Neural cell (in vitro differentiated cells): ENCODE measurements at regions not wholly inside any gene's neighbourhood (a gene's known extent, or its start where the extent isn't known, plus 50 kb on each side); places are given as distances from the start of the nearest gene placed in this dataset.

Experiments used
- H2AFZ ChIP-seq: fragments of 200-600, 300-800 bp; sonication (generic), shearing (Covaris generic); 2 replicates; pipeline ENCODE4 v1.6.0; 2014; ENCODE audit warnings: low read depth, mild to moderate bottlenecking, antibody characterized with exemption, low read length, moderate library complexity
- H3F3A ChIP-seq: fragments of 200-600 bp; shearing (Covaris generic); 2 replicates; pipeline ENCODE4 v1.6.1; 2016; ENCODE audit warnings: mild to moderate bottlenecking, moderate library complexity, mixed read lengths, antibody characterized with exemption, low read length; ENCODE audit not compliant: insufficient read depth, poor library complexity, severe bottlenecking
- H3K27ac ChIP-seq: fragments of 200-600, 300-800 bp; sonication (generic), shearing (Covaris generic); 2 replicates; pipeline ENCODE4 v1.5.1; 2014; ENCODE audit warnings: mild to moderate bottlenecking, low read length, moderate library complexity
- H3K27me3 ChIP-seq: fragments of 300-800, 200-600 bp; sonication (generic), shearing (Covaris generic); 2 replicates; pipeline ENCODE4 v1.6.0; 2014; ENCODE audit warnings: mild to moderate bottlenecking, low read depth, low read length, moderate library complexity; ENCODE audit not compliant: insufficient read depth
- H3K36me3 ChIP-seq: fragments of 300-800, 200-600 bp; sonication (generic), shearing (Covaris generic); 2 replicates; pipeline ENCODE4 v1.5.1; 2014; ENCODE audit warnings: mild to moderate bottlenecking, antibody characterized with exemption, low read length, moderate library complexity; ENCODE audit not compliant: insufficient read depth
- H3K4me2 ChIP-seq: fragments of 300-800, 200-600 bp; sonication (generic), shearing (Covaris generic); 2 replicates; pipeline ENCODE4 v1.6.0; 2014; ENCODE audit warnings: mild to moderate bottlenecking, low read length
- H3K4me3 ChIP-seq: fragments of 300-800, 200-600 bp; sonication (generic), shearing (Covaris generic); 2 replicates; pipeline ENCODE4 v1.5.1; 2014; ENCODE audit warnings: mild to moderate bottlenecking, low read length, moderate library complexity
- H3K79me2 ChIP-seq: fragments of 200-600 bp; shearing (Covaris generic); replicated peaks from 2 replicates; pipeline ENCODE4 v1.6.0; 2014; ENCODE audit warnings: mild to moderate bottlenecking, low read length, moderate library complexity; ENCODE audit not compliant: insufficient read depth
- H3K9ac ChIP-seq: fragments of 300-800, 200-600 bp; sonication (generic), shearing (Covaris generic); 2 replicates; pipeline ENCODE4 v1.6.1; 2016; ENCODE audit warnings: mild to moderate bottlenecking, low read length, mixed read lengths
- H3K9me2 ChIP-seq: fragments of 200-600 bp; shearing (Covaris generic); 2 replicates; pipeline ENCODE4 v1.6.1; 2016; ENCODE audit warnings: mild to moderate bottlenecking, low read length, mixed read lengths; ENCODE audit not compliant: insufficient read depth
- H3K9me3 ChIP-seq: fragments of 200-600, 300-800 bp; sonication (generic), shearing (Covaris generic); 2 replicates; pipeline ENCODE4 v1.6.1; 2016; ENCODE audit warnings: mild to moderate bottlenecking, mixed run types, low read length, moderate library complexity, mixed read lengths
- H4K20me1 ChIP-seq: fragments of 200-600 bp; shearing (Covaris generic); 2 replicates; pipeline ENCODE4 v1.6.1; 2016; ENCODE audit warnings: mild to moderate bottlenecking, mixed run types; ENCODE audit not compliant: insufficient read depth
- EP300 ChIP-seq: fragments of 450-650 bp; conservative IDR thresholded peaks from 2 replicates; pipeline ENCODE4 v1.6.1; 2014; ENCODE audit warnings: antibody characterized with exemption, mild to moderate bottlenecking, moderate library complexity; ENCODE audit not compliant: poor library complexity, severe bottlenecking
- EZH2 ChIP-seq: fragments of 200-600, 300-800 bp; shearing (Covaris generic), sonication (generic); IDR thresholded peaks from 2 replicates; pipeline ENCODE4 v1.6.1; 2014; ENCODE audit warnings: antibody characterized with exemption, low read length, borderline replicate concordance, mild to moderate bottlenecking; ENCODE audit not compliant: insufficient read depth, poor library complexity, severe bottlenecking
- MXI1 ChIP-seq: fragments of 450-650 bp; conservative IDR thresholded peaks from 2 replicates; pipeline ENCODE4 v1.6.1; 2014; ENCODE audit warnings: antibody characterized with exemption, mild to moderate bottlenecking; ENCODE audit not compliant: poor library complexity, severe bottlenecking
- POLR2AphosphoS5 ChIP-seq: IDR thresholded peaks from 2 replicates; pipeline ENCODE4 v1.6.1; 2012
- RAD21 ChIP-seq: fragments of 450-650 bp; conservative IDR thresholded peaks from 2 replicates; pipeline ENCODE4 v1.6.1; 2014; ENCODE audit warnings: antibody characterized with exemption, mild to moderate bottlenecking, moderate library complexity
- SMC3 ChIP-seq: fragments of 450-650 bp; conservative IDR thresholded peaks from 2 replicates; pipeline ENCODE4 v1.6.1; 2014; ENCODE audit warnings: antibody characterized with exemption, mild to moderate bottlenecking, moderate library complexity; ENCODE audit not compliant: poor library complexity
- TAF1 ChIP-seq: IDR thresholded peaks from 2 replicates; pipeline ENCODE4 v1.6.1; 2012; ENCODE audit warnings: low read depth
- TF ChIP-seq, protein P1 (sequence below): fragments of 450-650 bp; IDR thresholded peaks from 2 replicates; pipeline ENCODE4 v1.5.1; 2014; ENCODE audit warnings: antibody characterized with exemption, mild to moderate bottlenecking, moderate library complexity; ENCODE audit not compliant: poor library complexity, severe bottlenecking
- TF ChIP-seq, protein P2 (sequence below): IDR thresholded peaks from 2 replicates; pipeline ENCODE4 v1.6.1; 2012; ENCODE audit warnings: borderline replicate concordance

DNA sequence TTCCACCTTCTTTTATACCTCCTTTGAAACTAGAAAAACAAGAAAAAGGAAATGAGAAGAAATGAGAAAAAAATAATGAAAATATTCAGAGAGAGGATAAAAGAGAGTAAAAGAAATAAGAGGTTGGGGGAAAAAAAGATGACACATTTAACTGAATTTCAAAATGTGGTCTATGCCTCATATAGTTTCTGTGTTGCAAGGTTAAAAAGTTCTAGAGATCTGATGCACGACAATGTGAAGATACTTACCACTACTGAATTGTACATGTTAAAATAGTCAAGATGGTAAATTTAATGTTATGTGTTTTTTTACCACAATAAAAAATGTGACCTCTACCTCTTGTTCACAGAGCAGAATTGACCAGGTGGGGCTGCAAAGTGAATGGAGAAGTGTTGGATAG, 314.8 kb upstream of the OR4E1 start (continued):
- TF ChIP-seq RAD21: no peak
- TF ChIP-seq TAF1: no peak
- no peak for TF ChIP-seq SMC3

- Histone ChIP-seq H3K79me2 (no peaks in the 10 kb centered on the region), H3K27ac (no peak overlapping the region), H3K27me3 (no peaks in the 10 kb centered on the region), H3K9ac (no peak overlapping the region), H3K9me2 (no peaks in the 10 kb centered on the region), H3K9me3 (no peaks in the 10 kb centered on the region), H3K4me3 (no peak overlapping the region), H3K36me3 (no peaks in the 10 kb centered on the region), H4K20me1 (no peaks in the 10 kb centered on the region), H3F3A (no peaks in the 10 kb centered on the region), H2AFZ (no peak overlapping the region), H3K4me2 (no peak overlapping the region)
- no peak for TF ChIP-seq RAD21
- TF ChIP-seq, protein P1, sequence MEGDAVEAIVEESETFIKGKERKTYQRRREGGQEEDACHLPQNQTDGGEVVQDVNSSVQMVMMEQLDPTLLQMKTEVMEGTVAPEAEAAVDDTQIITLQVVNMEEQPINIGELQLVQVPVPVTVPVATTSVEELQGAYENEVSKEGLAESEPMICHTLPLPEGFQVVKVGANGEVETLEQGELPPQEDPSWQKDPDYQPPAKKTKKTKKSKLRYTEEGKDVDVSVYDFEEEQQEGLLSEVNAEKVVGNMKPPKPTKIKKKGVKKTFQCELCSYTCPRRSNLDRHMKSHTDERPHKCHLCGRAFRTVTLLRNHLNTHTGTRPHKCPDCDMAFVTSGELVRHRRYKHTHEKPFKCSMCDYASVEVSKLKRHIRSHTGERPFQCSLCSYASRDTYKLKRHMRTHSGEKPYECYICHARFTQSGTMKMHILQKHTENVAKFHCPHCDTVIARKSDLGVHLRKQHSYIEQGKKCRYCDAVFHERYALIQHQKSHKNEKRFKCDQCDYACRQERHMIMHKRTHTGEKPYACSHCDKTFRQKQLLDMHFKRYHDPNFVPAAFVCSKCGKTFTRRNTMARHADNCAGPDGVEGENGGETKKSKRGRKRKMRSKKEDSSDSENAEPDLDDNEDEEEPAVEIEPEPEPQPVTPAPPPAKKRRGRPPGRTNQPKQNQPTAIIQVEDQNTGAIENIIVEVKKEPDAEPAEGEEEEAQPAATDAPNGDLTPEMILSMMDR: peak; percentile 29
Measured at GRCh38 chr14:21987937-21988336, 314.3 kb upstream of the OR4E1 start.

- Histone ChIP-seq H3K79me2 (no peaks in the 10 kb centered on the region), H3K4me2 (no peak overlapping the region), H3K4me3 (no peak overlapping the region), H2AFZ (no peak overlapping the region), H3K9ac (no peak overlapping the region), H3K27me3 (no peaks in the 10 kb centered on the region), H3F3A (no peaks in the 10 kb centered on the region), H3K9me2 (no peaks in the 10 kb centered on the region), H4K20me1 (no peaks in the 10 kb centered on the region), H3K36me3 (no peaks in the 10 kb centered on the region), H3K9me3 (no peaks in the 10 kb centered on the region), H3K27ac (no peak overlapping the region)
- no peak for TF ChIP-seq POLR2AphosphoS5
- TF ChIP-seq EZH2: no peak
- no peak for TF ChIP-seq RAD21
- TF ChIP-seq, protein P1: no peak
- TF ChIP-seq, protein P2, sequence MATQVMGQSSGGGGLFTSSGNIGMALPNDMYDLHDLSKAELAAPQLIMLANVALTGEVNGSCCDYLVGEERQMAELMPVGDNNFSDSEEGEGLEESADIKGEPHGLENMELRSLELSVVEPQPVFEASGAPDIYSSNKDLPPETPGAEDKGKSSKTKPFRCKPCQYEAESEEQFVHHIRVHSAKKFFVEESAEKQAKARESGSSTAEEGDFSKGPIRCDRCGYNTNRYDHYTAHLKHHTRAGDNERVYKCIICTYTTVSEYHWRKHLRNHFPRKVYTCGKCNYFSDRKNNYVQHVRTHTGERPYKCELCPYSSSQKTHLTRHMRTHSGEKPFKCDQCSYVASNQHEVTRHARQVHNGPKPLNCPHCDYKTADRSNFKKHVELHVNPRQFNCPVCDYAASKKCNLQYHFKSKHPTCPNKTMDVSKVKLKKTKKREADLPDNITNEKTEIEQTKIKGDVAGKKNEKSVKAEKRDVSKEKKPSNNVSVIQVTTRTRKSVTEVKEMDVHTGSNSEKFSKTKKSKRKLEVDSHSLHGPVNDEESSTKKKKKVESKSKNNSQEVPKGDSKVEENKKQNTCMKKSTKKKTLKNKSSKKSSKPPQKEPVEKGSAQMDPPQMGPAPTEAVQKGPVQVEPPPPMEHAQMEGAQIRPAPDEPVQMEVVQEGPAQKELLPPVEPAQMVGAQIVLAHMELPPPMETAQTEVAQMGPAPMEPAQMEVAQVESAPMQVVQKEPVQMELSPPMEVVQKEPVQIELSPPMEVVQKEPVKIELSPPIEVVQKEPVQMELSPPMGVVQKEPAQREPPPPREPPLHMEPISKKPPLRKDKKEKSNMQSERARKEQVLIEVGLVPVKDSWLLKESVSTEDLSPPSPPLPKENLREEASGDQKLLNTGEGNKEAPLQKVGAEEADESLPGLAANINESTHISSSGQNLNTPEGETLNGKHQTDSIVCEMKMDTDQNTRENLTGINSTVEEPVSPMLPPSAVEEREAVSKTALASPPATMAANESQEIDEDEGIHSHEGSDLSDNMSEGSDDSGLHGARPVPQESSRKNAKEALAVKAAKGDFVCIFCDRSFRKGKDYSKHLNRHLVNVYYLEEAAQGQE: no peak
- no peak for TF ChIP-seq SMC3
- TF ChIP-seq EP300: no peak
- TF ChIP-seq TAF1: no peak
- TF ChIP-seq MXI1: no peak
Measured at GRCh38 chr14:21985081-21985480, 311.5 kb upstream of the OR4E1 start.
